NT2/D1 (cell line): ENCODE measurements at regions not wholly inside any gene's neighbourhood (a gene's known extent, or its start where the extent isn't known, plus 50 kb on each side); places are given as distances from the start of the nearest gene placed in this dataset.
"Not testable (repeated sequence)": the region's sequence is repeated elsewhere in the genome, so short reads cannot be mapped to it uniquely, and the experiment has no call there.

Source experiments
- DNase-seq: peaks from one replicate; pipeline ENCODE4 v3.0.0-alpha.2; 2011; ENCODE audit warnings: low read depth, low spot score
- H3K27me3 ChIP-seq: 2 replicates; pipeline ENCODE4 v1.6.0; 2011; ENCODE audit warnings: mild to moderate bottlenecking; ENCODE audit not compliant: insufficient read length, insufficient read depth
- H3K36me3 ChIP-seq: 2 replicates; pipeline ENCODE4 v1.6.1; 2011; ENCODE audit warnings: mild to moderate bottlenecking, low read length, mixed read lengths; ENCODE audit not compliant: insufficient read depth, insufficient read length
- H3K4me1 ChIP-seq: 2 replicates; pipeline ENCODE4 v1.5.1; 2011; ENCODE audit not compliant: insufficient read depth, insufficient read length
- H3K4me3 ChIP-seq: 2 replicates; pipeline ENCODE4 v1.5.1; 2011; ENCODE audit warnings: low read depth; ENCODE audit not compliant: insufficient read length
- H3K9ac ChIP-seq: 2 replicates; pipeline ENCODE4 v1.6.0; 2011; ENCODE audit warnings: low read depth; ENCODE audit not compliant: insufficient read length
- H3K9me3 ChIP-seq: 2 replicates; pipeline ENCODE4 v1.5.1; 2011; ENCODE audit warnings: mild to moderate bottlenecking, low read length; ENCODE audit not compliant: insufficient read depth
- SUZ12 ChIP-seq: IDR thresholded peaks from 2 replicates; pipeline ENCODE4 v1.6.1; 2011; ENCODE audit not compliant: insufficient read length, insufficient read depth; ENCODE audit errors: extremely low read depth
- YY1 ChIP-seq: IDR thresholded peaks from 2 replicates; pipeline ENCODE4 v1.6.1; 2011; ENCODE audit not compliant: insufficient read length, insufficient read depth
- ZNF274 ChIP-seq: IDR thresholded peaks from 2 replicates; pipeline ENCODE4 v1.6.1; 2011; ENCODE audit warnings: mild to moderate bottlenecking, low read depth, low read length

GRCh38 chr7:32661501-32661900 lies 166.2 kb downstream of the AVL9 start:
- no peak overlapping the region for H3K4me3 ChIP-seq
- H3K9me3 ChIP-seq = no peaks in the 10 kb centered on the region
- TF ChIP-seq YY1 (no peak), ZNF274 (no peak), SUZ12 (no peak)
- no peaks in the 10 kb centered on the region for H3K36me3 ChIP-seq
- H3K27me3 ChIP-seq = no peaks in the 10 kb centered on the region
- DNase-seq = no peak
- no peak overlapping the region for H3K9ac ChIP-seq
- H3K4me1 ChIP-seq = no peaks in the 10 kb centered on the region

- Histone ChIP-seq H3K4me1 (no peaks in the 10 kb centered on the region), H3K9me3 (no peaks in the 10 kb centered on the region), H3K27me3 (no peaks in the 10 kb centered on the region), H3K9ac (no peak overlapping the region), H3K4me3 (no peak overlapping the region), H3K36me3 (no peaks in the 10 kb centered on the region)
- no peak for TF ChIP-seq YY1
- no peak for TF ChIP-seq ZNF274
- TF ChIP-seq SUZ12 = no peak
- DNase-seq = no peak
Observed at GRCh38 chr7:32660936-32661335, 165.6 kb downstream of the AVL9 start.

- Histone ChIP-seq H3K9me3 (no peaks in the 10 kb centered on the region), H3K36me3 (no peaks in the 10 kb centered on the region), H3K4me1 (no peaks in the 10 kb centered on the region), H3K4me3 (no peak overlapping the region), H3K9ac (no peak overlapping the region), H3K27me3 (no peaks in the 10 kb centered on the region)
- DNase-seq = no peak
- TF ChIP-seq SUZ12 (no peak), YY1 (no peak), ZNF274 (no peak)
Observed at GRCh38 chr7:32659853-32660252, 164.6 kb downstream of the AVL9 start.

- H3K36me3 ChIP-seq = no peaks in the 10 kb centered on the region
- no peak overlapping the region for H3K4me3 ChIP-seq
- DNase-seq = no peak
- no peaks in the 10 kb centered on the region for H3K27me3 ChIP-seq
- no peaks in the 10 kb centered on the region for H3K9me3 ChIP-seq
- no peaks in the 10 kb centered on the region for H3K4me1 ChIP-seq
- no peak overlapping the region for H3K9ac ChIP-seq
- TF ChIP-seq YY1 (no peak), ZNF274 (no peak), SUZ12 (no peak)
Observed at GRCh38 chr7:32658467-32658869, 163.2 kb downstream of the AVL9 start.

- Histone ChIP-seq H3K27me3 (no peaks in the 10 kb centered on the region), H3K4me1 (no peaks in the 10 kb centered on the region), H3K9ac (no peak overlapping the region), H3K9me3 (no peaks in the 10 kb centered on the region), H3K36me3 (no peaks in the 10 kb centered on the region), H3K4me3 (no peak overlapping the region)
- no peak for TF ChIP-seq ZNF274
- no peak for TF ChIP-seq YY1
- no peak for TF ChIP-seq SUZ12
- DNase-seq = no peak
Observed at GRCh38 chr7:32658034-32658433, 162.7 kb downstream of the AVL9 start.

- not testable (repeated sequence) for H3K9me3 ChIP-seq, H3K4me3 ChIP-seq, H3K36me3 ChIP-seq, DNase-seq, H3K4me1 ChIP-seq, H3K9ac ChIP-seq, H3K27me3 ChIP-seq
Observed at GRCh38 chr7:32654549-32654948, 159.3 kb downstream of the AVL9 start.

GRCh38 chr7:32650356-32650755 lies 155.1 kb downstream of the AVL9 start:
- DNase-seq, H3K4me1 ChIP-seq, H3K9ac ChIP-seq, H3K4me3 ChIP-seq, H3K9me3 ChIP-seq, H3K27me3 ChIP-seq, H3K36me3 ChIP-seq: not testable (repeated sequence)

GRCh38 chr7:32648408-32649156 lies 153.3 kb downstream of the AVL9 start:
- H3K9ac ChIP-seq = no peak overlapping the region
- no peaks in the 10 kb centered on the region for H3K27me3 ChIP-seq
- H3K36me3 ChIP-seq = no peaks in the 10 kb centered on the region
- no peak overlapping the region for H3K4me3 ChIP-seq
- TF ChIP-seq YY1 (no peak), SUZ12 (no peak), ZNF274 (no peak)
- no peaks in the 10 kb centered on the region for H3K4me1 ChIP-seq
- no peak for DNase-seq
- no peaks in the 10 kb centered on the region for H3K9me3 ChIP-seq

GRCh38 chr7:32645255-32645654 lies 150.0 kb downstream of the AVL9 start:
- H3K4me3 ChIP-seq, H3K9me3 ChIP-seq, DNase-seq, H3K36me3 ChIP-seq, H3K9ac ChIP-seq, H3K4me1 ChIP-seq, H3K27me3 ChIP-seq: not testable (repeated sequence)
